Inflammatory macrophage treated with lipopolysaccharide for 1 hour (primary cell): ENCODE measurements at regions not wholly inside any gene's neighbourhood (a gene's known extent, or its start where the extent isn't known, plus 50 kb on each side); places are given as distances from the start of the nearest gene placed in this dataset.

Experiments used
- DNase-seq, 2 donors: peaks; one replicate each; pipeline ENCODE4 v3.0.0-alpha.2; 2020 to 2022

DNA sequence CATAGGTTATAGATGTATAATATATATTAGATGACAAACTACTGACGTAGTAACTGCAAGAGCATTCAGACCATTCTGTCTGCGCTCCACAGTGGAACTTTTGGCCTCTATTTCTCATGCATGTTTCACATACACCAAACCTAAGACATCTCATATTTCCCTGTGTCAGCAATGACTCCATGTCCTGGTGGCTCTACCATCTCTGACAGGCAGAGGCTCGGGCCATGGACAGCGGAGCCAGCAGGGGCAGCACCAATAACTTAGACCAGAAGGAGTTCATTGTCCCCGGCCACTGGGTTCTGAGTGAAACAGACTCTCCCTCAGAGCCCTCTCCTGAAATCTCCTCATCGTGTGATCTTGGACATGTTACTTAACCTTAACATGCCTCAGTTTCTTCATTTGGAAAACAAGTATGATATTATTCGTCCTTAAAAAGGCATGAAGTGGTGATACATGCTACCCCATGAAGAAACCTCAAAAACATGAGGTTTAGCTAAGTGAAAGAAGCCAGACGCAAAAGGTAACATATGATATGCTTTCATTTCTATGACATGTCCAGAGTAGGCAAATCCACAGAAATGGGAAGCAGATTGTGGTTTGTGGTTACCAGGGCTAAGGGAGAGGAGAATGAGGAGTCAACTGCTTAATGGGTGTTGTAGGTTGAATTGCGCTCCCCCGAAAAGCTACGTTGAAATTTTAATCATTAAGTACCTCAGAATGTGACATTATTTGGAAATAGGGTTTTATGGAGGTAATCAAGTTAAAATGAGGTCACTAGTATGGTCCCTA lies 564.0 kb upstream of the JARID2 start:
- peak; percentile 86 to 87 for DNase-seq

DNA sequence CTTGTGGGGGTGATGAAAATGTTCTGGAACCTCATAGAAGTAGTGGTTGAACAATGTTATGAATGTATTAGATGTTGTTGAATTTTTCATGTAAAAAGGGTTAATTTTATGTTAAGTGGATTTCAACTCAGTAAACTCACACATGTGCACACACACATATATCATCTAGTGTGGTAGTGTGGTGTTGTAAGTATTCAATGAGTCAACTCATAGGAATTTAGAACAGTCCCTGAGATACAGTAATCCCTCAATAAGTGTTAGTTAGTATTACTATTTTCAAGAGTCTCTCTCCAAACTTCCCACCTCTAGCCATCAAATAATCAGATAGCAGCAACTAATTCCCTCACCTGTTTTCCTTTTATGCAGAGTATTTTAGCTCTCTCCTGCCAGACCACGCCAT lies 563.1 kb upstream of the JARID2 start:
- no peak for DNase-seq

DNA sequence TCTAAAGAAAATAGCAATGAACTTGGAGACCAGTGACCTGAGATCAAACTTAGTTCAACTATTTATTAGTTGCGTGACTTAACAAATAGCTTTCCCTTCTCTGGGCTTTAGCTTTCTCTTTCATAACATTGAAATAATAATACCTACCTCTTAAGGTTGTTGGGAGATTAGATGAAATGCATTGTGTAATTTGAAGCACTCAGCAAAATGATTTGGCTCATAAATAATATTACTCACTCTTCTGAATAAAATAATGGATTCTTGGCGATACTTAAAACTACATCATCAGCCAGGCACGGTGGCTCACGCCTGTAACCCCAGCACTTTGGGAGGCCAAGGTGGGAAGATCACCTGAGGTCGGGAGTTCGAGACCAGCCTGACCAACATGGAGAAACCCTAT lies 556.2 kb upstream of the JARID2 start:
- no peak for DNase-seq

DNA sequence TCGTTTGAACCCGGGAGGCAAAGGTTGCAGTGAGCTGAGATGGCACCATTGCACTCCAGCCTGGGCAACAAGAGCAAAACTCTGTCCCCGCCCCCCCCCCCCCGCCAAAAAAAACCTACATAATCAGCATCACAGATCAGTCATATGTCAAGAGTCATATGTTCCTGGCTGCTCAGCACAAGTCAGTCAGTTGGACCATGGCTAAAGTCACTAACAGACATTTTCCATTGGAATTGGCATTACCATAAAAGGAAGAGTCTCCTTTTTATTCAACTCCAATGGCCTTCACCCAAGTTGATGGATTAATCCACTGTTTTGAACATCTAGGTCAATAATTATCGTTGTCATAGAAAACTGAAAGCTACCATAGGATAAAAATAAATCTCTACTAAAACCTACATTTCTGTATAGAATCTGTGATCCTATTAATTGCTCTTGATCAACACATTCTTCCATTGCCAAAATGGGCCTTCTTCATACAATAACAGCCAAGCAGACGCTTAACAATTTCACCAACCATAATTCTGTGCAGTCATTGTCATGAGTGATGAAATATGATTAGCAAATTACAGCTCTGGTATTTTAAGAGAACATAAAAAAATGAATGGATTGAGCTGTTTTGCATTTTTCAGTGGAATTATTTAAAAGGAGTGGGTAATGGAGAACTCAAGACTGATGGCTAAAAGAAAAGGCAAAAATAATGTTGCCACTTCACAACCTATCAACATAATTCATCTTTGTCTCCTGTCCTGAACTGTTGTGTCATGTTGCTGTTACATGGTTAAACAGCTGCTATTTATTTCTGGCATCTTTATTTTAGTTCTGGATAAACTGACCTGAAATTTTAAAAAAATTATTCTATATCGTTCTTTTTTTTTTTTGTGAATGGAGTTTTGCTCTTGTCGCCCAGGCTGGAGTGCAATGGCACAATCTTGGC lies 555.5 kb upstream of the JARID2 start:
- DNase-seq: no peak

DNA sequence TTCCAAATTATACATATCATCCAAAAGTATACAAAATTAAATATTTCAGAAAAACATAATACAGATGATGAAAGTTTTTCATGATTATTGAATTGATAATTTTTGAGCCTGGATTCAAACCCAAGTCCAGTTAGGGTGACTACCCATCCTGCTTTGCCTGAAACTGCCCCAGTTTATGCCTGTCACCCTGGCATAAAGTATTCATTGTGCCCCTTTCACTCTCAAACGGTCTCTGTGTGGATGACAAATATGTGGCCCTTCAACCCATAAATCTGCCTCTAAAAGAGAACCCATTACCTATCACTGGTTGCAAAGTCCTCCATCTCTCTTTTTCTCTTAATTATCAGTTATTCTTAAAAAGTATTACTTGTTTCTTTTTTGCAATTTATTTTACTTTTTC lies 553.7 kb upstream of the JARID2 start:
- DNase-seq: no peak

DNA sequence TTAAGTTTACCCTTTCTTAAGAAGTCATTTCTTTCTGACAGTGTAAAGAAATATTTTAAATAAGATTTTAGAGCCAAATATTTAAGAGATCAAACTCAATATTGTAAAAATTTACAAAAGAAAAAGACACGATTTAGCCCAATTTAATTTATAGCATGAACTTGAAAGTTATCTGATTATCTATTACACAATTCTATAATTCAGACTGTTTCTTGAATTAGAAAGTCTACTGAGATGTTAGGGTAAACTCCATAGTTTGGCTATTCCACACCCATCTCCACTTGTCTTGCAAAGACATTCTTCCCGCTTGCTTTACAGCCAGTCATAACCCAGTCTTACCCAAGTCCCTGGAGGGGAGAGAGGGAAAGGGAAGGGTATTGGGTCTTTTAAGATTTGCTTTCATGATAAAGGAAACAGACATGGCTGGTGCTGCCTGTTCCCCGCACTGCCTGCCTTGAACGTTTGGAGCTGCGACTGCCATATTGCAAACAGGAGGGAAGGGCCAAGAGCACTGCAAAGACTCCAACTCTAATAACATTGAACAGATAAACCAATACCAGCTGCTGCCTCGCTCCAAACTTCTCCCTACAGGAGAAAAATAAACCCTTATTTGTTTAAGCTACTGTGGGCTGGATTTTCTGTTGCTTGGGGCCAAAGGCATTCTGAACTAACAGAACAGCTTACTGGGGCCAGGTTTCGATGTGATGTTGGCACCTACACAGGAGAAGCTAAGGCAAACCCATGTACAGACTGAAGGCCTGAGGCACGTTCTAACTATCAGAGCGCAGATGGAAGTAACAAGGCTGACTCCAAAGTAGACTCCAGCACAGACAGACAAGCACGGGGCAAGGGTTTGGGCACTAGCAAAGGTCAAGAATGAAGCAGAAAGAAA lies 552.3 kb upstream of the JARID2 start:
- DNase-seq: no peak

DNA sequence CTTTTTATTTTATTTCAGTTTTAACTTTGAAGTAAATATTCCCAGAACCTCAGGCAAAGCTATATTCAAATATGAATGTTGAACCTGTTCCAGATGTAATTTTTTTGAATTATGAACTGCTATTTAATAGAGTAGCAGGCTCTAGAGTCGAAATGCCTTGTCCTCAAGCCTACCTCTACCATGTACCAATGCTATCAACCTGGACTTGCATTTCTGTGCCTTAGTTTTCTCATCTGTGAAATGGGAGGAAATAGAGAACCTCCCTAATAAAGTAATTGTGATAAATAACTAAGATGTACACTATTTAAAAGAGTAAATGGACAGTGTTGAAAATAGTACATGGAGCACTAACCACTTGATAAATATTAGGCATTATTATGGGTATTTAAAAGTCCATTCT lies 551.6 kb upstream of the JARID2 start:
- no peak for DNase-seq

DNA sequence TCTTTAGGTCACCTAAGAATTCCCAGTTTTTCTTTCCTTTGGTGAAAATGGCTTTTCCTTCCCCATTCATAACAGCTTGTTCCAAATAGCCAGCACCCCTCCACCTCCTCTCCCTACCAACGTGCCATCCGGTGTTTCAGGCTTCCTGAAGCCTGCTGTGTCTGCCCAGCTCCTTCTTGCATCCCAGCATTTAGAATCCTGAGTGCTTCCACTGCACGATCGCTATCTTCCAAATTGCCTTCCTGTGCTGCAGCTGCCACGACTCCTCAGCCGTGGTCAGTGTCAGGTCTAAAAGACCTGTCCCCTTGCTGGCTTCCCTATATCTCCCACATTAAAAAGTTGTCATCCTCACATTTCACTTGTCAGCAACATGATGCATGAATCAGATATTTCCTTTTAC lies 550.3 kb upstream of the JARID2 start:
- no peak for DNase-seq

DNA sequence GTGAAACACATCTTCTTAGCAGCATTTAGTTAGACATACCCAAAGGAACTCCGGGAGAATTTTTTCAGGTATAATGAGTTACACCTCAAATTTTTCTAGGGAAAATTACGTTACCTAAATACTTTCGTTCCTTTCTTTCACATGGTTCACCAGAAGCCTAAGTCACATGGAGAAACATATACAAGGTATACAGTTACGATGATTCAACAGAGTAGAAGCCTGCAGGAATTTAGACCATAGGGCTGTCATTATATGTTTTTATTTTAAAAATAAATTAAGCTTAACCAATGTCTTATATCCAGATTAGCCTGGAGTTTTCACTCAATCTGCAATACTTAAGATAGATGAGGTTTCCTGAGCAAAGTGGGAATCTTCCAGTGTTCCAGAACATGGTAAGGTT lies 549.5 kb upstream of the JARID2 start:
- DNase-seq: no peak

DNA sequence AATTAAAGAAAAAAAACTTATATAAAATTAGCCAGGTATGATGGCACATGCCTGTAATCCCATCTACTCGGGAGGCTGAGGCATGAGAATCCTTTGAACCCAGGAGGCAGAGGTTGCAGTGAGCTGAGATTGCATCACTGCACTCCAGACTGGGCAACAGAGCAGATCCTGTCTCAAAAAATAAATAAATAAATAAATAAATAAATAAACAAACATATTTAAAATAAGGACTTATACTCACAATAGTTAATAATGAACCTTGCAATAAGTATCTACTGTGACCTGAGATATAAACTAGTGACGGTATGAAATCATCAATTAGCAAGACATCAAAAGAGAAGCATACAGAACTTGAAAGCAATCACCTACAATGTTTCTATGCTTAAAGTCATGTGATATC lies 548.4 kb upstream of the JARID2 start:
- no peak for DNase-seq

DNA sequence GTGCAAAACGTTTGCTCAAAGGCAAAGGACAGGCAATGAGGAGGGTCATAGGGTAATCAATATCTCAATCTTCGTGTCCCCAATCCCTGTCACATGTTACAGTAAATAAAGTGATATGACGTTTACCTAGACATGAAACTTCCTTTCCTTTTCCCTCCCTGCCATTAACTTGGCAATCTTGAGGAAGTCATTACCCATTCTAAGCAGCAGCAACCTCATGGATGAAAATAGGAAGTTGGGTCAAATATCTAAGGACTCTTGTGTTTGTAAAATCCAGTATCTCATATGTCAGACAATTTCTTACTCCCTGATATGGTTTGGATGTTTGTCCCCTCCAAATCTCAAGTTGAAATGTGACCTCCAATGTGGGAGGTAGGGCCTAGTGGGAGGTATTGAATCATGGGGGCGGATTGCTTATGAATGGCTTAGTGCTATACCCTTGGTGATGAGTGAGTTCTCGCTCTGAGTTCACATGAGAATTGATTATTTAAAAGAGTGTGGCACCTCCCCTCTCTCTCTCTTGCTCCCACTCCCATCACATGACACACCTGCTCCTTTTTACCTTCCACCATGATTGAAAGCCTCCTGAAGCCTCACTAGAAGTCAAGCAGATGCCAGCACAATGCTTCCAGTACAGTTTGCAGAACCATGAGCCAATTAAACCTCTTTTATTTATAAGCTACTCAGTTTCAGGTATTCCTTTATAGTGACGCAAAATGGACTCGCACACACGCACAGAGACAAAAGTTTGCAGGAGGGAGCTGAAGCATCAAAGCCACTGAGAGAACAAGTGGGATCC lies 545.9 kb upstream of the JARID2 start:
- DNase-seq: peak in 1 of 2 donors; percentile 48

DNA sequence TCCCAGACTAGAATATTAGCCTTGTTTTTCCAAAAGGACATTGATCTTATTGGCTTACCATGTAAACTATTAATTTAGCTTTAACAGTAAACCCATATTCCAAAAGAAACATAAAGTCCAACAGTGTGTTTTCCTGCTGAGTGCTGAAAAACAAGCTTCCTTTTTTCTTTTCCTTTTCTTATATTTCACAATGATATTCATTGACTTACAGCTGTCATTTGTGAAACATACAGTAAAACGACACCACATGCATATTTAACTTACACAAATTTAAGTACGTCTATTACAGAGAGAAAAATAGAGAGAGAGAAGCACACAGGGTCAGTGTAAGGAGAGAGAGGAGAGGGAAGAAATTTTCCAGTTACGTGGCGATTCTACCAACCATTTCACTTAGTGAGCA lies 543.9 kb upstream of the JARID2 start:
- DNase-seq: peak; percentile 38 to 62

DNA sequence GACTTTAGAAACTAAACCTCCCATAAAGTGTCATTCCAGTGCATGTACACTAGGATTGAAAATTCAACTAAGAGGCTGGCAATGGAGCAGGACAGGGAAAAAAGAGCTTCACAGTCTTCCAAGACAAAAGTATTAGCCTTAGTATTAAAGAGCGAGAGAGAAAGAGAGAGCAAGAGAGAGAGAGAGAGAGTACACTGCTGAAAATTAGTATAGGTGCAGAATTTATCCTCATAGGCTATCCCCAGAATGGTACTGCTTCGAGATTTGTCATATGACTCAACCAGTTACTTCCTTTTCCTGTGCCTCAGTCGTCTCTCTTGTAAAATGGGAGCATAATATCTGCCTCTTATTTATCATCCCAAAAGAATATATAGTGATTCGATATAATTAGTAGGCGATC lies 543.2 kb upstream of the JARID2 start:
- DNase-seq: no peak

DNA sequence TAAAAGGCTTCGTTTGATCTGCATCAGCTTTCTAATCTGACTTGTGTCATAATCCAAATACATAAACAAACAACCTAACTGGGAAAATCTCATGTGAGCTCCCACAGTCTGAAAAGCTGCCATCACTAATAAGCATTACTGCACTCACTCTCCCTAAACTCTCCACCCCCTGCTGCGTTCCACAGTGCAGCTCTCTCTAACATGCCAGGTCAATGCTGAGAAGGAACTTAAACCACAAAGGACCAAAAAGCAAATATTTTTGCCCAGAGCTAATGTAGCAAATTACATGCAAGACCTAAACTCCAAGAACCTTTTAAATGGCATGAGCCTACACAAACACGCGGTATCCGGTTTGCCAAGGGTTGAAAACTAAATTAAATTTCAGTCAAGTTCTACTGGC lies 542.3 kb upstream of the JARID2 start:
- no peak for DNase-seq

DNA sequence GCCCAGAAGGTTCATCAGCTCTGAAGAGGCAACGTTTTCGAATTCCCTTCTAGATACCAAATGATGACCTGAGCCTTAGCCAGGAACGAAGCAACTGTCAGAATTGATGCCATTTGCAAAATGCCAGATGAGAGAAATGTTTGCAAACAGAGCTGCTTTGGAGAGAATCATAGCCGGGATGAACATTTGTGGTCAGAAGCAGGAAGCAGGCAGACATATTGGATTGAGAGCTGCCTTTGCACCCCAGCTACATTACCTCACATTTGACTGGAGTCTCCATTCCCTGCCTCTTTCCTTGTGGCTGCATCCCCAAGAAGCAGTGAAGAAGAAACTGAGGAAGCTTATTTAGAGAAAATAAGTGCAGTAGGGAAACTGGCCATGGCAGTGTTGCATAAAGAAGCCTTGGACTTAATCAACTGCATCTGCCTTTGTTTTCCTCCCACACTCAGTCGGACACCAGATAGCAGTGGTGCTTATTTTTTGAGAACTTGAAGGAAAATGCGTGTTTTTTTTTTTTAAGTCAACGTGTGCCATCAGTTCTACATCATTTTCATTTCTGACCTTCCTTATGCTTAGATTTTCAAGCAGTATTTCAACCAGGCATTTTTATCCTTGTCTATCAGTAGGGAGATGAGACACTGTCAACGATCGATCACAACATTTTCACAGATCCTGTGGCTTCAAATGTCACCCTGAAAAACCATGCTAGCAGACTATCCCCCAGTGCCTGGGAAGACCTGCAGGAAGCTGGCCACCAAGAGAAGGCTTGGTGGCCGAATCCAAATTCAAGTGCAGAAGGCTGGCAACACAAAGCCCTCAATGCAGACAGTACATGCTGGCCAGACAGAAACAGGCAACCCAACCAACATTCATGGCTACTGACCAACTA lies 541.2 kb upstream of the JARID2 start:
- peak in 1 of 2 donors; percentile 62 for DNase-seq

DNA sequence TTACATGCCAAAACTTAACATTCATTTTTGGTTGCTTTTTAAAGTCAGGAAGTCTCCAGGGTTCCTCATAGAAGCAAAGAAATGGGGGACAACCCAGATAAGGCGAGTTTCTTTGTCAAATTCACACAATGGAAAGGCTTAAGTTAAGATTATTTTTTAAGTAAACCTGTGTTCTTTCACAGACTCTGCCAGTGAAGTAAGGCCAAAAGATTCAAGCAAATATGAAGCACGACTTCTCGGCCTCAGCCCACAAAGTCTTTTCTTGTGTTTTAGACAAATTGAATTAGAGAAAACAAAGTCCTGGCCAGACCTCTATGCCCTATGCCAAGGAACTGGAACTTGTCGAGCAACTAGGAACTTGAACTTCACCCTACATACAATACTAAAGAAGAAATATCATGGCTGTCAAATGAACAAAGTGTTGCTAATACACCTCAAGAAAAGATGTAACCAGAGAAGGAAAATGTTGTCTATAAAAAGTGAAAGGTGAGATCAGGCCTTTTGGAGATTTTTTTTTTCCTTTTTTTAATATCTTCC lies 540.0 kb upstream of the JARID2 start:
- no peak for DNase-seq

DNA sequence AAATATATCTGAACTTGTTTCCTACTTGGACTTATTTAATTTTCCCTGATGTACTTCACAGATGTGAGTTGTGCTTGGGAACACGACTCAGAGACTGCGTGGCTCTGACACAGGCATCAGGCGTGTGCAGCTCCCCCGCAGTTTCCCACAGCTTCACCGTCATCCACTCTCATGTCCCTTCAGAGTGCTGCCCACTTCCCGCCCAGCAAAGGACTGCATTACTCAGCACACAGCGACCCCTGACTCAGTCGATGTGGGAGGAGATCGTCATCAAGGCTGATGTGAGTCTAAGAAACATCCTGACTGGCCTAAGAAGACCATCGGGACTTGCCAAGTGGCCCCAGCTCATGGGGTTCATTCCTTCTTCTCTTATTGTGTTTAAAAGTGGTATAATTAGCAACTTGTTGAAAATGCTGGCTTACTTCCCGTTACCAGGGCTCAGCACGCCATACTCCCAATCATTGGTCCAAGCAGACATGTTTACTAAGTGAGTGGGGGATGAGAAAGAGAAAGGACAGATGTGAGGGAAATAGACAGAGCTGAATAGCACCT lies 539.4 kb upstream of the JARID2 start:
- DNase-seq: peak; percentile 92 to 100

DNA sequence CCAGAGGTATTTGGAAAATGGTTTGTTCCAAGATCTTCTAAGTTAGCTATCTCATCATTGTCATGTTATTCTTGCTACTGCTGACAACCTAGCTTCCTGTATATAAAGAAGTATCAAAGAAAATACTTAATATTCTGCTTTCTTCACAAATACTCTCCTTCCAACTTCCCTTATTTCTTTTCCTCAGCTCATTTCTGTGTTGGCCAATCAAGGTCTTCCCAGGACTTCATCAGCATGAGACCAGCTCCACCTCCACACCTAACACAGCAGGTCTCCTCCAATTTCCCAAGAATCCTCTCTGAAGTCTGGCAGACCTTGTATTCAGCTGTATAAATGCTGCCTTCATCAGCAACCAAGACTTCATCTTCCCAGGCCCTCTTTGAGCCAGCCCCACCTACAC lies 538.6 kb upstream of the JARID2 start:
- DNase-seq: peak; percentile 63 to 90

DNA sequence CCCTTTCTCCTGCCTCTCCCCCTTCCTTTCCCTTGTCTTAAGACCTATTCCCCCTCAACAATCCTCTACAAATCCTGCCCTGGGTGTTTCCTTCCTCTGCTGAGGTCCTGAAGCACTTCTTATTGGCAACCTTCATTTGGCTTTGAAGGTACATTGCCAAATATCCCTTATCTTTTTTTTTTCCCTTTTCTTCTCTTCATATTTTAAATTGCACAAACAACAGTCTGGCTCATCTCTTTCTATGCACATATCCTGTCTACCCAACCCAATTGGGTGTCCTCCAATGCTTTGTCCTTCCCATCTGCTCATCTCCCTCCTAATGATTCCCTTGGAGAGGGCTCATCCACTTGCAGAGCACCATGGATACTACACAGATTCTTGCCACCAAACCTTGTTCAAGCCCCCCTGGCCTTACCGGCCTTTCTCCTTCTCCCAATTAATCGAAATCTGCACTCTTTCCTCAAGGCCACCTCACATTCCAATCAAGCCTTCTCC lies 537.9 kb upstream of the JARID2 start:
- no peak for DNase-seq

DNA sequence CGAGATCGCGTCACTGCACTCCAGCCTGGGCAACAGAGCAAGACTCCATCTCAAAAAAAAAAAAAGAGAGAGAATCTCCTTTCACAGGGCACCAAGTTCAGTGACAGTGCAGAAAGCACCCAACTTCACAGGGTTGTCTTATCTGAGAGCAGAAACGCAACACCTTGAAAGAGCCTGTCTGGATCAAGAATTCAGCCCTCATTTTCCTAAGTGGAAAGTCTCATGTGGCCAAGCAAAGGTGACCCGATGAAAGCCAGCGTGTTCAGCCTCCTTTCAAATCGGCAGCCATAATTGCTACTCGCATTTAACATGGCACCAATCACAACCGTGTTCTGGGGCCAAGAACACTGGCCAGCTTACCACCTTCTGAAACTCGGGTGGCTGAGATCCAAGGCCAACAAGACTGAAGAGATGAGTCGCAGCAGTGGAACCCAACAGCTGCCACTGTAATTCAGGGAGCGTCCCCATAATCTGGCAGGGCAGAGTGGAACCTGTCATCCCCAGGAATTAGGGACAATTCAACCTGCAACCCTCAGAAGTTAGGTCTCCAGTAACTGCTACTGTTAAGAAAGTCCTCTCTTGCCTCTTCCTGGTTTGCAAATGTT lies 536.7 kb upstream of the JARID2 start:
- no peak for DNase-seq
